Lower leg skin (tissue), 3 donors: ENCODE measurements at regions not wholly inside any gene's neighbourhood (a gene's known extent, or its start where the extent isn't known, plus 50 kb on each side); places are given as distances from the start of the nearest gene placed in this dataset.

Source experiments
- POLR2A ChIP-seq, 2 donors: fragments of 450-650 bp; IDR thresholded peaks; one replicate each; pipeline ENCODE4 v1.6.1; 2016 to 2017; ENCODE audit warnings: antibody characterized with exemption in 2 of 2, mild to moderate bottlenecking in 1 of 2, moderate library complexity in 1 of 2
- TF ChIP-seq, protein P1 (sequence below), 3 donors: fragments of 450-650 bp; IDR thresholded peaks; one replicate each; pipeline ENCODE4 v1.5.1; 2016; ENCODE audit warnings: antibody characterized with exemption in 3 of 3, mild to moderate bottlenecking in 3 of 3, moderate library complexity in 2 of 3

DNA sequence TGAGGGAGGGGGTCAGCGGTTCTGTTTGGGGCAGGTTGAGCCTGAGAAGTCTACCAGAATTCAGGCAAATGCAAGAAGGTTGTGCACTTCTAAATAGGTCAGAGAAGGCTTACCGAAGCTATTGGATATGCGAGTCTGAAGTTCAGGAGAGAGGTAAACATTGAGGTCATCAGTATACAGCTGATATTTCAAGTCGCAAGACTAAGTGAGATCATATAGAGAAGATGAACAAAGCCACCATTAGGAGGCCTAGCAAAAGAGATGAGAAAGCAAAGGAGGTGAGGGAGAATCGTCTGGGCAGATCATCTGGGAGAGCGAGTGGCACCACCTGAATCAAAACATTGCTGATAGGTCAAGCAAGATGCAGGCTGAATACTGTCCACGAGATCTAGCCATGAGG lies 430.6 kb downstream of the BUD13 start:
- TF ChIP-seq, protein P1, sequence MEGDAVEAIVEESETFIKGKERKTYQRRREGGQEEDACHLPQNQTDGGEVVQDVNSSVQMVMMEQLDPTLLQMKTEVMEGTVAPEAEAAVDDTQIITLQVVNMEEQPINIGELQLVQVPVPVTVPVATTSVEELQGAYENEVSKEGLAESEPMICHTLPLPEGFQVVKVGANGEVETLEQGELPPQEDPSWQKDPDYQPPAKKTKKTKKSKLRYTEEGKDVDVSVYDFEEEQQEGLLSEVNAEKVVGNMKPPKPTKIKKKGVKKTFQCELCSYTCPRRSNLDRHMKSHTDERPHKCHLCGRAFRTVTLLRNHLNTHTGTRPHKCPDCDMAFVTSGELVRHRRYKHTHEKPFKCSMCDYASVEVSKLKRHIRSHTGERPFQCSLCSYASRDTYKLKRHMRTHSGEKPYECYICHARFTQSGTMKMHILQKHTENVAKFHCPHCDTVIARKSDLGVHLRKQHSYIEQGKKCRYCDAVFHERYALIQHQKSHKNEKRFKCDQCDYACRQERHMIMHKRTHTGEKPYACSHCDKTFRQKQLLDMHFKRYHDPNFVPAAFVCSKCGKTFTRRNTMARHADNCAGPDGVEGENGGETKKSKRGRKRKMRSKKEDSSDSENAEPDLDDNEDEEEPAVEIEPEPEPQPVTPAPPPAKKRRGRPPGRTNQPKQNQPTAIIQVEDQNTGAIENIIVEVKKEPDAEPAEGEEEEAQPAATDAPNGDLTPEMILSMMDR (IDR thresholded peaks at IDR 0.05): no peak
- no peak for TF ChIP-seq POLR2A (IDR thresholded peaks at IDR 0.05)
